HEK293 (cell line): ENCODE measurements at regions not wholly inside any gene's neighbourhood (a gene's known extent, or its start where the extent isn't known, plus 50 kb on each side); places are given as distances from the start of the nearest gene placed in this dataset.
A peak's percentile ranks its signal among the peaks of the same experiment; 100 is the strongest.

ENCODE experiments used
- CTCF ChIA-PET: fragments of 350-600 bp; formaldehyde crosslinking; extraction: SDS; loops from one replicate; lab custom pipeline; 2021; ENCODE audit warnings: antibody characterized with exemption; lab: Yijun Ruan, JAX
- POLR2A ChIA-PET: fragments of 300-600 bp; formaldehyde crosslinking; extraction: SDS; loops from one replicate; lab custom pipeline; 2020; ENCODE audit warnings: antibody characterized with exemption, inconsistent platforms; lab: Yijun Ruan, JAX
- H3K27ac ChIP-seq: fragments of 200-500 bp; sonication (Bioruptor generic); 2 replicates; pipeline ENCODE4 v1.5.1; 2014; ENCODE audit warnings: low read depth, low read length, control low read depth, inconsistent platforms; ENCODE audit errors: extremely low read depth
- H3K36me3 ChIP-seq, 2 experiments: fragments of 200-500 bp in 1 of 2; sonication (Bioruptor generic) in 1 of 2; 1 replicate in 1 of 2; 2 replicates in 1 of 2; pipeline ENCODE4 v1.5.1; 2014 to 2017; ENCODE audit warnings: inconsistent platforms in 2 of 2, low read length in 2 of 2; ENCODE audit not compliant: control insufficient read depth in 2 of 2, insufficient read depth in 1 of 2
- H3K4me1 ChIP-seq: fragments of 200-500 bp; sonication (Bioruptor generic); 2 replicates; pipeline ENCODE4 v1.5.1; 2014; ENCODE audit warnings: mild to moderate bottlenecking, low read length, inconsistent platforms; ENCODE audit not compliant: control insufficient read depth, insufficient read depth
- H3K4me3 ChIP-seq: 2 replicates; pipeline ENCODE4 v1.5.1; 2011; ENCODE audit warnings: low read depth, mild to moderate bottlenecking, control low read depth, low read length, moderate library complexity
- H3K9me3 ChIP-seq: fragments of 200-500 bp; sonication (Bioruptor generic); 2 replicates; pipeline ENCODE4 v1.5.1; 2014; ENCODE audit warnings: low read depth, low read length, inconsistent platforms; ENCODE audit not compliant: control insufficient read depth, insufficient read depth
- EGR2 ChIP-seq: fragments of 450-650 bp; formaldehyde crosslinking; IDR thresholded peaks from 2 replicates; pipeline ENCODE4 v1.5.1; 2016; ENCODE audit warnings: low read depth, missing biosample characterization, missing genetic modification characterization
- GLI2 ChIP-seq: fragments of 450-650 bp; formaldehyde crosslinking; IDR thresholded peaks from 2 replicates; pipeline ENCODE4; 2017; ENCODE audit warnings: missing biosample characterization, missing genetic modification characterization, low read depth, borderline replicate concordance
- HIC1 ChIP-seq: fragments of 450-650 bp; formaldehyde crosslinking; IDR thresholded peaks from 2 replicates; pipeline ENCODE4 v1.5.1; 2016; ENCODE audit warnings: missing biosample characterization, missing genetic modification characterization
- HOXA7 ChIP-seq: sonication (generic); formaldehyde crosslinking; IDR thresholded peaks from 2 replicates; pipeline ENCODE4 v1.8.1; 2022; ENCODE audit warnings: missing genetic modification reagents, borderline replicate concordance
- KLF10 ChIP-seq: fragments of 450-650 bp; IDR thresholded peaks from 2 replicates; pipeline ENCODE4 v1.5.1; 2018; ENCODE audit warnings: missing biosample characterization, mild to moderate bottlenecking, missing genetic modification characterization
- MEIS1 ChIP-seq: sonication (generic); formaldehyde crosslinking; IDR thresholded peaks from 2 replicates; pipeline ENCODE4 v1.8.1; 2022; ENCODE audit warnings: missing genetic modification reagents, mild to moderate bottlenecking, borderline replicate concordance
- PBX3 ChIP-seq: sonication (generic); formaldehyde crosslinking; IDR thresholded peaks from 2 replicates; pipeline ENCODE4 v1.8.1; 2022; ENCODE audit warnings: mild to moderate bottlenecking, moderate library complexity, missing genetic modification reagents
- PRDM10 ChIP-seq: fragments of 450-650 bp; formaldehyde crosslinking; IDR thresholded peaks from 2 replicates; pipeline ENCODE4 v1.5.1; 2016; ENCODE audit warnings: missing biosample characterization, missing genetic modification characterization
- SP7 ChIP-seq: fragments of 450-650 bp; formaldehyde crosslinking; IDR thresholded peaks from 2 replicates; pipeline ENCODE4 v1.5.1; 2016; ENCODE audit warnings: missing biosample characterization, missing genetic modification characterization
- ZBTB1 ChIP-seq: fragments of 450-650 bp; formaldehyde crosslinking; IDR thresholded peaks from 2 replicates; pipeline ENCODE4 v1.5.1; 2016; ENCODE audit warnings: missing biosample characterization, missing genetic modification characterization
- ZBTB21 ChIP-seq: fragments of 450-650 bp; formaldehyde crosslinking; IDR thresholded peaks from 2 replicates; pipeline ENCODE4 v1.5.1; 2017; ENCODE audit warnings: missing biosample characterization, missing genetic modification characterization
- ZBTB7A ChIP-seq: fragments of 450-650 bp; formaldehyde crosslinking; IDR thresholded peaks from 2 replicates; pipeline ENCODE4 v1.5.1; 2016; ENCODE audit warnings: low read depth, missing biosample characterization, missing genetic modification characterization
- ZFHX2 ChIP-seq: fragments of 450-650 bp; formaldehyde crosslinking; conservative IDR thresholded peaks from 2 replicates; pipeline ENCODE4 v1.5.1; 2016; ENCODE audit warnings: missing biosample characterization, missing genetic modification characterization
- ZFP37 ChIP-seq: fragments of 450-650 bp; formaldehyde crosslinking; IDR thresholded peaks from 2 replicates; pipeline ENCODE4 v1.5.1; 2016; ENCODE audit warnings: missing biosample characterization, missing genetic modification characterization
- ZFP69B ChIP-seq: fragments of 450-650 bp; formaldehyde crosslinking; IDR thresholded peaks from 2 replicates; pipeline ENCODE4 v1.5.1; 2016; ENCODE audit warnings: missing biosample characterization, missing genetic modification characterization
- ZIC2 ChIP-seq: fragments of 450-650 bp; formaldehyde crosslinking; IDR thresholded peaks from 2 replicates; pipeline ENCODE4 v1.5.1; 2016; ENCODE audit warnings: missing biosample characterization, missing genetic modification characterization
- ZNF133 ChIP-seq: fragments of 450-650 bp; formaldehyde crosslinking; IDR thresholded peaks from 2 replicates; pipeline ENCODE4 v1.5.1; 2016; ENCODE audit warnings: missing biosample characterization, missing genetic modification characterization
- ZNF18 ChIP-seq: fragments of 450-650 bp; formaldehyde crosslinking; IDR thresholded peaks from 2 replicates; pipeline ENCODE4 v1.5.1; 2016; ENCODE audit warnings: missing biosample characterization, missing genetic modification characterization
- ZNF2 ChIP-seq: fragments of 450-650 bp; formaldehyde crosslinking; IDR thresholded peaks from 2 replicates; pipeline ENCODE4 v1.5.1; 2016; ENCODE audit warnings: missing biosample characterization, missing genetic modification characterization
- ZNF211 ChIP-seq: fragments of 450-650 bp; formaldehyde crosslinking; IDR thresholded peaks from 2 replicates; pipeline ENCODE4 v1.5.1; 2016; ENCODE audit warnings: low read depth, missing biosample characterization, missing genetic modification characterization
- ZNF394 ChIP-seq: fragments of 450-650 bp; formaldehyde crosslinking; IDR thresholded peaks from 2 replicates; pipeline ENCODE4 v1.5.1; 2016; ENCODE audit warnings: missing biosample characterization, missing genetic modification characterization, mild to moderate bottlenecking, moderate library complexity, borderline replicate concordance
- ZNF48 ChIP-seq: fragments of 450-650 bp; formaldehyde crosslinking; IDR thresholded peaks from 2 replicates; pipeline ENCODE4 v1.5.1; 2016; ENCODE audit warnings: missing biosample characterization, missing genetic modification characterization
- ZNF558 ChIP-seq: fragments of 450-650 bp; formaldehyde crosslinking; IDR thresholded peaks from 2 replicates; pipeline ENCODE4 v1.5.1; 2016; ENCODE audit warnings: missing biosample characterization, missing genetic modification characterization
- ZNF560 ChIP-seq: fragments of 450-650 bp; formaldehyde crosslinking; IDR thresholded peaks from 2 replicates; pipeline ENCODE4 v1.5.1; 2017; ENCODE audit warnings: missing biosample characterization, missing genetic modification characterization, borderline replicate concordance
- ZNF624 ChIP-seq: fragments of 450-650 bp; formaldehyde crosslinking; IDR thresholded peaks from 2 replicates; pipeline ENCODE4 v1.5.1; 2017; ENCODE audit warnings: missing biosample characterization, missing genetic modification characterization
- ZNF660 ChIP-seq: fragments of 450-650 bp; IDR thresholded peaks from 2 replicates; pipeline ENCODE4 v1.5.1; 2018; ENCODE audit warnings: missing biosample characterization, mild to moderate bottlenecking, missing genetic modification characterization
- ZSCAN4 ChIP-seq: fragments of 450-650 bp; formaldehyde crosslinking; IDR thresholded peaks from 2 replicates; pipeline ENCODE4 v1.5.1; 2017; ENCODE audit warnings: missing biosample characterization, missing genetic modification characterization
- ZXDB ChIP-seq: fragments of 450-650 bp; formaldehyde crosslinking; IDR thresholded peaks from 2 replicates; pipeline ENCODE4 v1.5.1; 2016; ENCODE audit warnings: missing biosample characterization, missing genetic modification characterization

- ChIA-PET CTCF (no interaction called here), POLR2A (no interaction called here)
- H3K4me1 ChIP-seq = no peaks in the 10 kb centered on the region
- no peaks in the 10 kb centered on the region for H3K9me3 ChIP-seq
- TF ChIP-seq ZNF558 (tag by site-specific recombination) = no peak
- TF ChIP-seq ZFP69B = no peak
- TF ChIP-seq ZNF624 (tag by site-specific recombination) = no peak
- TF ChIP-seq HIC1 (tag by site-specific recombination) = no peak
- TF ChIP-seq ZNF48 (tag by site-specific recombination) = no peak
- no peak for TF ChIP-seq ZNF133 (tag by site-specific recombination)
- TF ChIP-seq ZBTB7A (tag by site-specific recombination) = no peak
- TF ChIP-seq ZNF394 (tag by site-specific recombination) = no peak
- no peak for TF ChIP-seq ZNF660
- TF ChIP-seq ZNF18 (tag by site-specific recombination) = no peak
- TF ChIP-seq ZBTB1 (tag by site-specific recombination) = no peak
- no peak for TF ChIP-seq PRDM10 (tag by site-specific recombination)
- TF ChIP-seq ZNF2 (tag by site-specific recombination) = no peak
- H3K36me3 ChIP-seq = no peaks in the 10 kb centered on the region
- H3K4me3 ChIP-seq = no peak overlapping the region
- no peak overlapping the region for H3K27ac ChIP-seq
These were observed 295.1 kb upstream of the POU3F1 start for GRCh38 chr1:38341694-38342093.

GRCh38 chr1:38340409-38340808 lies 293.8 kb upstream of the POU3F1 start:
- ChIA-PET CTCF (no interaction called here), POLR2A (no interaction called here)
- Histone ChIP-seq H3K4me3 (no peak overlapping the region), H3K36me3 (no peaks in the 10 kb centered on the region), H3K27ac (no peak overlapping the region), H3K4me1 (no peaks in the 10 kb centered on the region), H3K9me3 (no peaks in the 10 kb centered on the region)
- TF ChIP-seq EGR2 (tag by site-specific recombination) (peak; percentile 60), ZNF558 (tag by site-specific recombination) (no peak), KLF10 (tag by site-specific recombination) (no peak), ZNF211 (no peak), GLI2 (tag by site-specific recombination) (no peak), PBX3 (no peak), ZSCAN4 (peak; percentile 64), ZFP37 (tag by site-specific recombination) (no peak), MEIS1 (CRISPR knock-in tag) (no peak), ZNF560 (tag by site-specific recombination) (no peak), HOXA7 (CRISPR knock-in tag) (no peak), SP7 (tag by site-specific recombination) (no peak), ZXDB (tag by site-specific recombination) (no peak), ZFHX2 (tag by site-specific recombination) (peak; percentile 11; the same call in 1 of the 2 replicates), ZIC2 (tag by site-specific recombination) (no peak), ZBTB21 (no peak)
